HG02884 (cell line): ENCODE measurements at regions not wholly inside any gene's neighbourhood (a gene's known extent, or its start where the extent isn't known, plus 50 kb on each side); places are given as distances from the start of the nearest gene placed in this dataset.
"Not testable (repeated sequence)": the region's sequence is repeated elsewhere in the genome, so short reads cannot be mapped to it uniquely, and the experiment has no call there.

Experiments used
- ATAC-seq: cut with Tn5 transposase; IDR thresholded peaks from one replicate; pipeline ENCODE4 v1.9.1; 2021; ENCODE audit warnings: mild to moderate bottlenecking, moderate library complexity; ENCODE audit not compliant: unreplicated experiment

DNA sequence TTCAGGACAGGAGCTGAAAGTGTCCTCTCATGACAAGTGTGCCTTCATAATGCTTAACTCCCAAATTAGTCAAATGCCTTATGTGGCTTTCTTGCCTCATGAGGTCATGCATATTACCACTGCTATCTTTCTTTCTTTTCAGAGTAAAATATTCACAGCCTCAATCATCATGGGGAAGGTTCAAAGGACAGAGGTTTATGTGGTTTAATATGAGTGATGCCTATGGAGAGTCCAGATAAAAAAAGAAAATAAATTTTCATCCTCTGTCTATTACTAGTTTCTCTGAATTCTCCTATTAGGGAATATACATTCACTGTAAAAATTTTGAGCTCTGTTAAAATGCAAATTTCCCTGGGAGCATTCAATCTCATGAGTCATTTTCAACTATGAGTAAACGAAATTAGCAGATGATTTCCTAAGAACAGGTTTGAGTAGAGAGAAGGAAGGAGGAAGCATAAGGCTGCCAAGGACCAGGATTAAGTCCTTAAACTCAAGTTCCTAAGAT is 396.9 kb upstream of the ADGRB3 start:
- ATAC-seq, result no peak

DNA sequence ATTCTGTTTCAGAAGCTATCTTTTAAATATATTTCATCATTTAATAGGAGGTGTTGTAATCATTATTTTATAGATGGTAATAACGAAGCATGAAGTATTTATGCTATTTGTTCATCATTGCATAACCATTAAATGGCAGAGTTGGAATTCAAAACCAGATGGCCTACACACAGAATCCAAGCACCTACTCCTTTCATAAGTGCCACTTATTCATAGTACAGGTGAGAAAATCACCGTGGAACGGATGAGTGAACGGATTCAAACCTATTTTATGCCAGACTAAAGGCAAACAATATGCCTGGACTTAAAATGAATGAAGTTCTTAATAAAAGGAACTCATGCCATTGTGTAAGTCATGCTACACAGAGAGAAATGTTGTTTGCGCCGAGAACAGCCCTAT is 397.9 kb upstream of the ADGRB3 start:
- ATAC-seq, result no peak

DNA sequence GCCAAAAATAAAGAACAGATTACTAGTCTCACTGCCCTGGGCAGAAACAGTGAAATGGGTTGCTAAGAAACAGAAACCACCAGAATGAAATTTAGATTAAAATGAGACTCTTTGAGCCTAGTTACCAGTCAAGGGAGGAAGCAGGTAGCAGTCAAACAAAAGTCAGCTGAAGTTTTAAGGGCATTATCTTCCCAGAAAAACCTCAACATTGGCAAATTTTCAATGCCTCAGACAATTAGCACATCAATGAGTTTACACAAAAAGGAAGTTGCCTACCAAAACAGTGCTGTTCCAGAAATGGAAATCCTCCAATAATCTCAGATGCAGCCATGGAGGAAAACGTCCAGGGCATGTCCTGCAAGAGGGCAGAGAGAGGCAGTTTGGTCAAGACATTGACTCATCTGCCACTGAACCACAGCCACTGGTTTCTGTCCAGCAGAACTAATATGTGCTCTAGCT is 399.7 kb upstream of the ADGRB3 start:
- no peak for ATAC-seq

DNA sequence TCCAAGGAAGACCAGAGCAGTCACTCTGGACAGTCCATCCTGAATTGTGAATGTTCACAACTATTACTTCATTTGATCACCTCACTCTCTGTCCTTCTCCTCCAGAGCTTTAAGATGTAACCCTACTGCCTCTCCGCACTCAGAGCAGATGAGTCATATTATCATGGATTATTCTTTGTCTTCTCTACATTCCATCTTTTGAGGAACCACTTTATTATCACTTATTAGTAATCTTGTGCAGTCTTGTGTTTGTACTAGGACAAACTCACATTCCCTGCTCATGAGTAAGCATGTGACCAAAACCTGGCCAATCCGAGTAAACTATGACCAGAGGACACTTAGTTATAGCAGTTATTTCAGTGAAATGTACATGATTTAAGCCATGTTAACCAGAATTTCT is 401.5 kb upstream of the ADGRB3 start:
- ATAC-seq, result no peak

DNA sequence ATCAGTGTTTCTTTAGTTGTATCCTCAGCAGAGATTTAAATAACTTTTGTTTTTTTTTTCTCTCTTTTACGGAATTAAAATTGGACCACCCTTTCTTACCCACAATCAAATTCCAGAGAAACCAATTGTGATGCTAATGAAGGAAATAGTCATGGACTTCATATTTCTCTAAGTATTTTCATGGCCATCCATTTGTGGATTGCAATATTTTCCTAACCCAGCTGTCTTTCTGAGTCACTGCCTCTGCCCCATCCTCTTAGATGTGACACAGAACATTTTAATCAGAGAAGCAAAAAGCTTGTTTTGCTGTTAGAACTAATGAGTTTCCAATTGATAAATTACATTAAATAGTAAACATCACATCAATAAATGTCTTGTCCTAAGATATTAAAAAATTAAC is 405.5 kb upstream of the ADGRB3 start:
- no peak for ATAC-seq

DNA sequence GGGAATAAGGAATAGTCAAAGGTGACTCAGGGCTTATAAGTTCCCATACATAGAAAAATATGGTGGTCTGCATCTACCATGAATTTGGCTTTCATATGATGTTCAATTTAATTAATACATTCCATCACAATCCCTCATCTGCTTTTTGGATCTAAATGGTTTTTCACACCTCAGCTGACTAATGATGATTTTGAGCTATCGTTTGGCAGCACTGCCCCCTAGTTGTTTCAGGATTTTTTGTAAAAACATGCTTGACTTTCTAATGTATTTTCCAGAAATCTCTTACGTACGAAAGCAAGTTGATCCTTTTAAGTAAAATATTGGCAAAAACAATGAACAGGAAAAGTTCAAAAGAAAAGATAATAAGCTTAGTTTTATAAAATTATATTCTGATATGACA is 408.6 kb upstream of the ADGRB3 start:
- ATAC-seq, result no peak

DNA sequence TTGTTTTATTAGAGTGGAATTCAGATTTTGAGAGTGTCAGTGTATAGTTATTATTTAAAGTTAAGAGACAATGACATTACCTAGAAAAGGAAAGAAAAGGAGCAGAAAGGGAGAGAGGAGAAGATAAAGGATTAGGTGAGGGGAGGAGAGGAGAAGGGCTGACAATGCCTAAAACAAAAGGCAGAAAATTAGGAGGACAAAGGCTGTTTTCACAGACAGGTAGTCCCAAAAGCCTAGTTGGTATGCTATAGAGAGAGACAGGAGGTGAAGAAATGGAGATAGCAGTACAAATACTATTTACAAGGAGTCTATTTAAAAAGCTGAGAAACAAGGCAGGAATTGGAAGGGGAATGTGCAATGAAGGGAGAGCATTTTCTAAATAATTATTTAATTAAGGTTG is 409.4 kb upstream of the ADGRB3 start:
- no peak for ATAC-seq

DNA sequence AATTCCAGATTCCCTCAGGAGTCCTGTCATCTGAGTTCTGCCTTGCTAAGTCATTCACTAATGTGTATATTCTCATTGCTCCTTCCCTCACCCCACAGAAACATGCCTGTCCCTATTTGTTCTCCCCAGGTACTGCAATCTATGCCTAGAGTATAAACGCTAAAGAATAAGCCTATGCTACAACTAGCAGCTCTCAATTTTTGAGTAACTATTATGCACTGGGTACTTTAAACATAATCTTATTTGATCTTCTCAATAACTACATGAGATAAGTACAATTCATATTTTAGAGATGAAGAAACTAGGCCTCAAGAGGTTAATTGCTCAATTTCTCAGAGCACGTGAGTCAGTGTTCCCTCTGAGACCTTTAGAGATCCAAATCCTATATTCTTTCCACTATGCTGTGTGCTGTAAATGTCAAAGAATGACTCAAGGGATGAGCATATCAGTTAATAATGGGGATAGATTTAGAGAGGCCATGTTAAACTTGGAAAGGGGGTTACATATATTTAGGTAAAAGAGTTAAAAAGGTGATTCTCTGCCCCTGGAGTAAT is 423.8 kb upstream of the ADGRB3 start:
- no peak for ATAC-seq

DNA sequence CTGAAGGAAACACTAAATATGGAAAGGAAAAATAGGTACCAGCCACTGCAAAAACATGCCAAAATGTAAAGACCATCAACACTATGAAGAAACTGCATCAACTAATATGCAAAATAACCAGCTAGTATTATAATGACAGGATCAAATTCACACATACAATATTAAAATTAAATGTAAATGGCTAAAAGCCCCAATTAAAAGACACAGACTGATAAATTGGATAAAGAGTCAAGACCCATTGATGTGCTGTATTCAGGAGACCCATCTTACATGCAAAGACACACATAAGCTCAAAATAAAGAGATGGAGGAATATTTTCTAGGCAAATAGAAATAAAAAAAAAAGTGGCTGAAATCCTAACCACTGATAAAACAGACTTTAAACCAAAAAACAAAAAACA is 427.5 kb upstream of the ADGRB3 start:
- not testable (repeated sequence) for ATAC-seq

DNA sequence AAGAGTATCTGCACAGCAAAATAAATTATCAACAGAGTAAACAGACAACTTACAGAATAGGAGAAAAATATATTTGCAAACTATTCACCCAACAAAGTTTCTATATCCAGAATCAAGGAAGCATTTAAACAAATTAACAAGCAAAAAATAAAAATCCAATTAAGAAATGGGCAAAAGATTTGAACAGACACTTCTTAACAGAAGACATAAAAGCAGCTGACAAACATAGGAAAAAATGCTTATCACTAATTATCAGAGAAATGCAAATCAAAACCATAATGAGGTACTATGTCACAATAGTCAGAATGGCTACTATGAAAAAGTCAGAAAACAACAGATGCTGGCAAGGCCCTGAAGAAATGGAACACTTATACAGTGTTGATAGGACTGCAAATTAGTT is 434.2 kb upstream of the ADGRB3 start:
- no peak for ATAC-seq

DNA sequence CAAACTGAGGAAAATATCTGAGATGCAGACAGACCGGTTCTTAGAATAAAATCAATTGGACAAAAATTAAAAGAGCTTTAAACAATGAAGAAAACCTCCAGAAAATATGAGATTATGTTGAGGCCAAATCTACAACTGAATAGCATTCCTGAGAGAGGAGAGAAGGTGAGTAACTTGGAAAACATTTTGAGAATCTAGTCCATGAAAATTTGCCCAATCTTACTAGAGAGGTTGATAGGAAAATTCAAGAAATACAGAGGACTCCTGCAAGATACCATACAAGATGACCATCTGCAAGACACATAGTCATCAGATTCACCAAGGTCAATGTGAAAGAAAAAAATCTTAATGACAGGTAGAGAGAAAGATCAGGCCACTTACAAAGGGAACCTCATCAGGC is 437.7 kb upstream of the ADGRB3 start:
- no peak for ATAC-seq

DNA sequence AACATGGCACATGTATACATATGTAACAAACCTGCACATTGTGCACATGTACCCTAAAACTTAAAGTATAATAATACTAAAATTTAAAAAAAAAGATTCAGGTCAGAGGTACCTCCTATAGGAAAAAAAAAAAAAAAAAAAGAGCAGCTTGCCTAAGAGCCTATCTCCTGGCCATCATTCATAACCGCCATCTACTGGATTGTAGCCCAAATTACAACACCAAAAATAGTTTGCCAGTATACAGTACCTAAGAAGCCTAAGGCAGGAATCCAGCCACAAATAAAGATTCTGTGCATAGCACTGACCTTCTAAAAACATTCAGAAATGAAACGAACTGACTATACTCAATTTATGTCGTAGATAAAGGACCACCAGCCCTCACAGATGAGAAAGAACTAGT is 438.4 kb upstream of the ADGRB3 start:
- ATAC-seq, result peak; percentile 66

DNA sequence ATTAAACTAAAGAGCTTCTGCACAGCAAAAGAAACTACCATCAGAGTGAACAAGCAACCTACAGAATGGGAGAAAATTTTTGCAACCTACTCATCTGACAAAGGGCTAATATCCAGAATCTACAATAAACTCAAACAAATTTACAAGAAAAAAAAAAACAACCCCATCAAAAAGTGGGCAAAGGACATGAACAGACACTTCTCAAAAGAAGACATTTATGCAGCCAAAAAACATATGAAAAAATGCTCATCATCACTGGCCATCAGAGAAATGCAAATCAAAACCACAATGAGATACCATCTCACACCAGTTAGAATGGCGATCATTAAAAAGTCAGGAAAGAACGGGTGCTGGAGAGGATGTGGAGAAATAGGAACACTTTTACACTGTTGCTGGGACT is 439.3 kb upstream of the ADGRB3 start:
- ATAC-seq, result not testable (repeated sequence)

DNA sequence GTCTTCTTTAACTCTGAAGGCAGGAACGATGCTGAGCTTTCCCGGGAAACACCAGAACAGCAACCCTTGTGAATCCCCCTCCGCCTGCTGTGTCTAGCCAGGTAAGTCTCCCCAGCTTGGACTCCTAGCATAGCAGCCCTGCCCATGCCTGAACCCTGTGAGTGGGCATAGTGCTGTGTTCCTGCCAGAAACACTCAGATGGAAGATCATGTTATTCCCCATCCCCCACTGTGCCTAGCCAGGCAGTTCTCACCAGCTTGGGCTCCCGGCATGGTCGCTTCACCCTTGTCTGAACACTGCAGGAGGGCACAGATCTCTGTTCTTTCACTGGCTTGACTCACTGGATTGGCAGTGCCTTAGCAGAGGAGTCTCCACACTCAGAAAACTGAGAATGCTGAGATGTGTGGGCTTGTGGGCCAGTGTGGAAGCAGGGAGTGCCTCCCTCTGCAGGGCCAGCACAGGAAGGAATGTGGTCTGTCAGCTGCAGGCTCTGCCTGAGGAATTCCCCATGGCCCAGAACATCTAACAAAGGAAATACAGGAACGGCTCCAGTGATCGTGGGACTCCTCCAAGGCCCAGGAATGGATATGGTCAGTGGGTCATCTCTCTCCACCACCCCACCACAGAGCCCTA is 440.1 kb upstream of the ADGRB3 start:
- ATAC-seq, result no peak

DNA sequence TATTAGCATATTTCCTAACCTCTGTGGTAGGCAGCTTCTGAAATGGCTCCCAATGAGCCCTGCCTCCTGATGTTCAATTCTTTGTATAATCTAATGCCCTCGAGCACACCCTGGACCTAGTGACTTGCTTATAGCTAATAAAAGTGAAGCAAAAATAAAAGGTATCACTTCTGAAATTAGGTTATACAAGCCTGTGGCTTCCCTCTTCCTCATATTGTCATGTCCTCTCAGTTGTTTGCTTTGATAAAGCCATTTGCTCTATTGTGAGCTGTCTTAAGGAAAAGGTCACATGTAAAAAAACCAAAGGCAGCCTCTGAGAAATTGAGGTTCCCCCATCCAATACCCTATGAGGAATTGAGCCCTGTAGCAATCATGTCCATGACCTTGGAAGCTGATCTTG is 442.1 kb upstream of the ADGRB3 start:
- ATAC-seq, result no peak

DNA sequence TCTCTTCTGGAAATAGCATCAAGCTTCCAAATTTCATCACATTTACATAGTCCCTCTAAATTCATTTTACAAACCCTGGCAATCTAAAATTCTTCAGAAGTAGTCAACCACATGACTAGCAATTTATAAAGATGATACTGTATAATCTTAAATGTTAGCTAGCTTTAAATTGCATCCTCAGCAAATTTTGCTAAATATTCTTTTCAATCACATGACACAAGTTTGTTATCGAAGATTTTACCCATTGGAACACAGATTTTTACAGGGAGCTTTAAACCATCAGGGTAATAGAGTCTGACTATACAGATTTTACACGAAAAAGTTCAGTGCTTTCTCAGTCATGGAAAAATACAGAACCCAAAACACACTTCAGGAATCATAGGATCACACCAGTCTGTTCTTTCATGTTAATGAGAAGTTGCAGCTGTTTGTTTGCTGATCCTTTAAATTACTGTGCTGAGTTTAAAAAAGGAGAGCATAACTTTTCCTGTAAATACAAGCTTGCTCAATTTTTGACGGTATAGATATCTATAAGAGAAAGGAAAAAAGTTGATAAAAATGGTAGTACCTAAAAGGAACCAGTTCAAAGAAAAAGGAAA is 445.8 kb upstream of the ADGRB3 start:
- ATAC-seq, result no peak

DNA sequence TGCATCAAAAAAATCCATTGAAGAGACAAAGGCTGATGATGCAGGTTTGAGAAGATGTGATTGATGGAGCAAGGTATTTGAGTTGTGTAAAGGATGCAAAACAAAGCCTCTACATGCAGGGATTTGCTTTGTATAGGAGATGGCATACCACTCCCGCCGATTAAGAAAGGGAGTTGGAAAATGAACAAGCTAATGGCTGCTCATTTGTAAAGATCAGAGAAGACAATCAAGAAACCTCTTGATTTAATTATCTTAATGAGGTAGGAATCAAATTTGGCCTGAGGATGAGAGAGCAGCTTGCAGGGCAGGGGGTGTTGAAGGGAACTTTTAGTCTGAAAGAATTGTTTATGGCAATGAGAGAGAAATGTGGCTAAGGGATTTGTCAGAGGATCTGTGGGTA is 448.2 kb upstream of the ADGRB3 start:
- no peak for ATAC-seq

DNA sequence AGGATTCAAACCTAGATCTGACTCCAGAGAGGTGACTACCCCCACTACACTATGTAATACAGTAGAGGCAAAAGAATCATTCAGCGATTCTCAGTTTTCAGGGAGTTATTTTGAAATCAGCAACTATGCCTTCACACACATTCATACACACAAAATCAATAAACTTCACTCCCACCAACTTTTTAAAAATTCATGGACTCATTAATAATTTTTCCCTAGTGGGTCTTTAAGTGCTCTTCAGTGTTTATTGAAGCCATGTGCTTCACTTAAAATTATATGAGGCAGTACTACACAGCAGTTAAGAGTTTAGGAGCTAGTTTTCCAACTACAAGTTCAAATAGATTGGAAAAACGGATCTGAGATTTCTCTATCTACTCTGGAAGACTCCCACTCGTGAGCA is 452.7 kb upstream of the ADGRB3 start:
- no peak for ATAC-seq

DNA sequence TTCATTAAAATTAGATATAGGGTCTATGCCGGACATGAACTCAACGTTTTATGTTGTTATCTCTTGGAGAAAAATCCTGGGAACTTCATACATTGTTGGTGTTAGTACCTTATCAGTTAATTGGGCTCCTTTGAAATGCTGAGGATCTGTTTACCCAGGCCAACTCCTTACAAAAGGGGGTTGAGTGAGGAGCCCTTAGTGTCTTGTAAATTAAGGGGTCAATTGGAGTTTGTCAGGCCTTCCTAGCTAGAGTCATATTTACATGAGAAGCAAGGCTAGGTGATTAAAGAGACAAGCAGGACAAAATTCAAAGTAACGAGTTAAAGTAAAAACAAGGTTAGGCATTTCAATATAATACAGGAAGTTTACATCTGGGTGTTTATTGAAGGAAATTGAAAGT is 454.1 kb upstream of the ADGRB3 start:
- not testable (repeated sequence) for ATAC-seq

DNA sequence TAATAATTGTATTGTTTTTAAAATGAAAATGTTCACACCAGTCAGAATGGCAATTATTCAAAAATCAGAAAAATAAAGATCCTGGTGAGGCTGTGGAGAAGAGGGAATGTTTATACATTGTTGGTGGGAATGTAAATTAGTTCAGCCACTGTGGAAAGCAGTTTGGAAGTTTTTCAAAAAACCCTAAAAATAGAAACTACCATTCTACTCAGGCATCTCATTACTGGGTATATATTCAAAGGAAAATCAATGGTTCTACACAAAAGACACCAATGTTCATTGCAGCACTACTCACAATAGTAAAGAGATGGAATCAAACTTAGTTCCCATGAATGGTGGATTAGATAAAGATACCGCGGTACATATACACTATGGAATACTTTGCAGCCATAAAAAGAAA is 461.5 kb upstream of the ADGRB3 start:
- ATAC-seq, result no peak

DNA sequence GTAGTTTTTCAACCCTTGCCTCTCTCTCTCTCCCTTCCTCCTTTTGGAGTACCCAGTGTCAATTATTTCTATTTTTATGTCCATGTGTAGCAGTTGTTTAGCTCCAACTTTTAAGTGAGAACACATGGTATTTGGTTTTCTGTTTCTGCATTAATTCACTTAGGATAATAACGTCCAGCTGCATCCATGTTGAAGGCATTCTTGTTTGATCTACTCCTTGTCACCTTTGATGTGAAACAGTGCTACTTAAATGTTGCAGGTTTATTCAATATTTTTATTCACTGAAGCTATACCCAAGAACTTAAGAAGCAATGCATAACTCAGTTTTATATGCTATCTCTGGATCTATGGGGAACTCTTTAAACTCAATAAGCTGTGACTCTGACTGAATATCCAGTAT is 465.2 kb upstream of the ADGRB3 start:
- ATAC-seq, result no peak

DNA sequence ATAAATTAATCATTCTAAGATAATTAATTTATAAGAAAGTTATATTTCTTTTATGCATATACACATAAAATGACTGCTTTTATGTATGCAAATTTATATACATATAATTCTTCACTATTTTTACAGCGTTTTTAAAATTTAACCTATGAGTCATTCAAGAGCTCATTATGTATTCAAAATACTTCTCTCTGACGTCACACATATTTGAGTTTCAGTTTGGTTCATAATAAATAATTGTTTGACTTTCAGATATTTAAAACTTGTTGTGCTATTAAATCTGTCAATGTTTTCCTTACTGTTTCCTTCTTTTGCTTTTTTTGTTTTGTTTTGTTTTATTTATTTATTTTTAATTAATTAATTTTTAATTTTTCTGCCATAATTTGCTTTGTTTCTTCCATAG is 467.5 kb upstream of the ADGRB3 start:
- ATAC-seq, result no peak

DNA sequence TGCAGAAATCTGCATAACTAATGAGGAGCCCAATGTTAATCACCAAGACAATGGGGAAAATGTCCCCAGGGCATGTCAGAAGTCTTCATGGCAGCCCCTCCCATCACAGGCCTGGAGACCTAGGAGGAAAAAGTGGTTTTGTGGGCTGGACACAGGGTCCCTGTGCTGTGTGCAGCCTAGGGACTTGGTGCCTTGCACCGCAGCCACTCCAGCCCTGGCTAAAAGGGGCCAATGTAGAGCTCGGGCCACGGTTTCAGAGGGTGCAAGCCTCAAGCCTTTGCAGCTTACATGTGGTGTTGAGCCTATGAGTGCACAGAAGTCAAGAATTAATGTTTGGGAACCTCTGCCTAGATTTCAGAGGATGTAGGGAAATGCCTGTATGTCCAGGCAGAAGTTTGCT is 474.3 kb upstream of the ADGRB3 start:
- not testable (repeated sequence) for ATAC-seq
